Right ventricle myocardium inferior (tissue), 1 donor: ENCODE measurements at regions not wholly inside any gene's neighbourhood (a gene's known extent, or its start where the extent isn't known, plus 50 kb on each side); places are given as distances from the start of the nearest gene placed in this dataset.
"Not testable (repeated sequence)": the region's sequence is repeated elsewhere in the genome, so short reads cannot be mapped to it uniquely, and the experiment has no call there.

Experiments
- ATAC-seq: fragments of 200-7000 bp; cut with Tn5 transposase; one replicate; pipeline ENCODE4 v1.9.1; 2020; ENCODE audit warnings: mild to moderate bottlenecking, moderate library complexity
- DNase-seq: peaks from one replicate; pipeline ENCODE4 v3.0.0; 2021; ENCODE audit errors: missing footprints
- intact Hi-C: fragments of 100-400 bp; cut with DNase I; formaldehyde crosslinking; loops from one replicate; pipeline ENCODE4 v1.11.0; 2022
- donor health status: DM: no; HTN: yes; CAD: no; lungs with severe emphysema.

GRCh38 chr6:112606656-112607435, 259.7 kb downstream of the RFPL4B start:
- DNase-seq (no peak), ATAC-seq (no peak)
- intact Hi-C loops = no loop called here

GRCh38 chr6:112608925-112609324, 261.8 kb downstream of the RFPL4B start:
- ATAC-seq, intact Hi-C loops, DNase-seq: not testable (repeated sequence)

GRCh38 chr6:112613410-112613809, 266.3 kb downstream of the RFPL4B start:
- DNase-seq = no peak
- intact Hi-C loops = no loop called here
- no peak for ATAC-seq

- DNase-seq (no peak), ATAC-seq (no peak)
- intact Hi-C loops = no loop called here
Observed at GRCh38 chr6:112618849-112619248, 271.7 kb downstream of the RFPL4B start.

- DNase-seq (no peak), ATAC-seq (no peak)
- intact Hi-C loops = no loop called here
Observed at GRCh38 chr6:112620812-112621569, 273.9 kb downstream of the RFPL4B start.

GRCh38 chr6:112622036-112622435, 274.9 kb downstream of the RFPL4B start:
- no peak for DNase-seq
- intact Hi-C loops = no loop called here
- ATAC-seq = no peak

GRCh38 chr6:112626468-112627082, 279.4 kb downstream of the RFPL4B start:
- intact Hi-C loops = no loop called here
- DNase-seq (no peak), ATAC-seq (no peak)

GRCh38 chr6:112634376-112634775, 287.2 kb downstream of the RFPL4B start:
- ATAC-seq = no peak
- intact Hi-C loops = no loop called here
- DNase-seq = no peak

- ATAC-seq = no peak
- no peak for DNase-seq
- intact Hi-C loops = no loop called here
Observed at GRCh38 chr6:112636650-112637262, 289.6 kb downstream of the RFPL4B start.

- intact Hi-C loops = no loop called here
- DNase-seq = no peak
- no peak for ATAC-seq
Observed at GRCh38 chr6:112639391-112639831, 292.3 kb downstream of the RFPL4B start.

GRCh38 chr6:112640891-112641290, 293.8 kb downstream of the RFPL4B start:
- no peak for ATAC-seq

GRCh38 chr6:112649853-112650252, 302.7 kb downstream of the RFPL4B start:
- DNase-seq = no peak
- intact Hi-C loops = no loop called here
- ATAC-seq = no peak

More at GRCh38 chr6:112640891-112641290, 293.8 kb downstream of the RFPL4B start:
- intact Hi-C loops = no loop called here
- DNase-seq = no peak

- intact Hi-C loops = no loop called here
- DNase-seq = no peak
- peak; percentile 63 for ATAC-seq
Observed at GRCh38 chr6:112651239-112651638, 304.1 kb downstream of the RFPL4B start.

GRCh38 chr6:112659912-112660311, 312.8 kb downstream of the RFPL4B start:
- intact Hi-C loops = no loop called here
- no peak for DNase-seq
- ATAC-seq = no peak

- DNase-seq = no peak
- ATAC-seq = no peak
- intact Hi-C loops = no loop called here
Observed at GRCh38 chr6:112660626-112661025, 313.5 kb downstream of the RFPL4B start.

- ATAC-seq (no peak), DNase-seq (no peak)
- intact Hi-C loops = no loop called here
Observed at GRCh38 chr6:112663698-112664097, 316.6 kb downstream of the RFPL4B start.

GRCh38 chr6:112665114-112665513, 318.0 kb downstream of the RFPL4B start:
- ATAC-seq (peak; percentile 28), DNase-seq (no peak)
- intact Hi-C loops = no loop called here

- no peak for ATAC-seq
- DNase-seq = no peak
- intact Hi-C loops = no loop called here
Observed at GRCh38 chr6:112665815-112666214, 318.7 kb downstream of the RFPL4B start.

GRCh38 chr6:112667427-112667826, 320.3 kb downstream of the RFPL4B start:
- DNase-seq (no peak), ATAC-seq (no peak)
- intact Hi-C loops = no loop called here
